ENCODE measurements at regions not wholly inside any gene's neighbourhood (a gene's known extent, or its start where the extent isn't known, plus 50 kb on each side); places are given as distances from the start of the nearest gene placed in this dataset.

DNA sequence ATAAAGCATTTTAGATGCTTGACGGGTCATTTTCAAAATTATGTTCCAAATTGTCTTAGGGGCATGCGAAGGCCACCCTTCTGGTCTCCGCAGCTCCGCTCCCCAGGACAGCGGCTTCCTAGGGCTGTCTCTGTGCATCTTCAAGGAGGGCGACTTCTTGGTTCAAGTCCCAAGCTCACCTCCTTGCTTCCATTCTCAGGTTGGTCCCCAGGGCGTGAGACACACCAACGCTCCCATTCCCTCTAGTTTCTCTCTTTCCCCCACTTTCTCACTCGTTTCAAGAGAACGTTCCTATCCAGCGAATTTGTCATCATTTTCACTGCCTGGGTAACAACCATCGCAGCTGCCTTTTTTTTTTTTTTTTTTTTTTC, 109.4 kb upstream of the CCND2 start:
- TF ChIP-seq, protein P1, sequence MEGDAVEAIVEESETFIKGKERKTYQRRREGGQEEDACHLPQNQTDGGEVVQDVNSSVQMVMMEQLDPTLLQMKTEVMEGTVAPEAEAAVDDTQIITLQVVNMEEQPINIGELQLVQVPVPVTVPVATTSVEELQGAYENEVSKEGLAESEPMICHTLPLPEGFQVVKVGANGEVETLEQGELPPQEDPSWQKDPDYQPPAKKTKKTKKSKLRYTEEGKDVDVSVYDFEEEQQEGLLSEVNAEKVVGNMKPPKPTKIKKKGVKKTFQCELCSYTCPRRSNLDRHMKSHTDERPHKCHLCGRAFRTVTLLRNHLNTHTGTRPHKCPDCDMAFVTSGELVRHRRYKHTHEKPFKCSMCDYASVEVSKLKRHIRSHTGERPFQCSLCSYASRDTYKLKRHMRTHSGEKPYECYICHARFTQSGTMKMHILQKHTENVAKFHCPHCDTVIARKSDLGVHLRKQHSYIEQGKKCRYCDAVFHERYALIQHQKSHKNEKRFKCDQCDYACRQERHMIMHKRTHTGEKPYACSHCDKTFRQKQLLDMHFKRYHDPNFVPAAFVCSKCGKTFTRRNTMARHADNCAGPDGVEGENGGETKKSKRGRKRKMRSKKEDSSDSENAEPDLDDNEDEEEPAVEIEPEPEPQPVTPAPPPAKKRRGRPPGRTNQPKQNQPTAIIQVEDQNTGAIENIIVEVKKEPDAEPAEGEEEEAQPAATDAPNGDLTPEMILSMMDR (IDR thresholded peaks at IDR 0.05; ENCODE audit: control extremely low read depth, extremely low read depth, low read depth, missing control alignments), result no peak
- DNase-seq (ENCODE audit: extremely low spot score), result no peak
- ChIA-PET CTCF (interaction anchor here (0.7 to 3.0 kb wide), 8 partner anchors 10 to 278 kb away, joined by 3 to 16 read pairs (median 4); no protein-coding TSS in a partner anchor), POLR2A (no interaction called here)

DNA sequence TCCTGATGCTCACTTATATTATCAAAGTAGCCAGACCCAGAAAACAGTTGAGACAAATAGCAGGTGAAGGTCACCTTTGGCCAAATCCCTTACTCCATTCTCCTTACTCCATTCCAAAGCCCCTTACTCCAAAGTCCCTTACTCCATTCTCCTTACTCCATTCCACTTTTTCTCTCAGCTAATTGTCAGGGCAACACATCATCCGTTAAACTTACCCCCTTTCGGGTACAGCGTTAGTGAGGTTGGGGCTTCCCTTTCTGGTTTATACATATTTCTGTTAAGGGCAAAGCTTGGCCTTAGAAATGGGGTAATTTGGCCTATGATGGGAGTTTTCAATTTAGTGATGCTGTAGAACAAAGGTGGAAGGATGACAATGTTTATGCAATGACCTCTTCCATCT, 111.8 kb upstream of the CCND2 start:
- ChIA-PET CTCF (interaction anchor here (1.8 kb wide), 2 partner anchors 54 to 115 kb away, joined by 6 to 9 read pairs; no protein-coding TSS in a partner anchor), POLR2A (no interaction called here)
- no peak for DNase-seq (ENCODE audit: extremely low spot score)
- TF ChIP-seq, protein P1 (IDR thresholded peaks at IDR 0.05; ENCODE audit: control extremely low read depth, extremely low read depth, low read depth, missing control alignments), result no peak

DNA sequence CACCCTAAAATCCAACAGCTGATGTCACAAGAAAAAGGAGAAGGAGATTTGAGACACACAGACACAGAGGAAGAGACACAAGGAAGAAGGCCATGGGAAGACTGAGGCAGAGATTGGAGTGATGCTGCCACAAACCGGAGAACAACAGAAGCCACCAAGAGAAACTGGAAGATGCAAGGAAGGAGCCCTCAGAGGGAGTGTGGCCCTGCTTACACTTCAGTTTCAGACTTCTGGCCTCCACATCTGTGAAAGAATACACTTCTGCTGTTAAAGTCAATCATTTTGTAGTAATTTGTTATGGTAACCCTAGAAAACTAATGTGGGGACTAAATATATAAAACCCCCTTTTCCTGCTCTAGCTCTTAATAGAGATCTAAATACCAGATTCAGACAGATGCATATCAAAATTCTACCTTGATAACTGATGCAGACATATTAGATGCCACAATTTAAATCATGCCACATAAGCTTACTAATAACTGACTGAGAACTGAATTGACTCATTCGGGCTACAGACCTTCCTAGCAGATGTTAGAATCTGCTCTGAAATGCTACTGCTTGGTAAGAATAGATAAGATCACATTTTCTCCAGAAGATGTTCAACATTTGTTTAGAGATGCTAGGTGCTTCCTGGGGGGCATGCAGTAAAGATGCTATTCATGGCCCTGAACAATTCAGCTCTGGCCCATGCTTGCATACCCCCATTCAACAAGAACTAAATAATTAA, 113.1 kb upstream of the CCND2 start:
- TF ChIP-seq, protein P1 (IDR thresholded peaks at IDR 0.05; ENCODE audit: control extremely low read depth, extremely low read depth, low read depth, missing control alignments), result no peak
- CTCF ChIA-PET, result interaction anchor here (1.0 to 1.8 kb wide), 3 partner anchors 13 to 116 kb away, joined by 3 to 9 read pairs (median 6); no protein-coding TSS in a partner anchor
- POLR2A ChIA-PET, result no interaction called here
- DNase-seq (ENCODE audit: extremely low spot score), result no peak

DNA sequence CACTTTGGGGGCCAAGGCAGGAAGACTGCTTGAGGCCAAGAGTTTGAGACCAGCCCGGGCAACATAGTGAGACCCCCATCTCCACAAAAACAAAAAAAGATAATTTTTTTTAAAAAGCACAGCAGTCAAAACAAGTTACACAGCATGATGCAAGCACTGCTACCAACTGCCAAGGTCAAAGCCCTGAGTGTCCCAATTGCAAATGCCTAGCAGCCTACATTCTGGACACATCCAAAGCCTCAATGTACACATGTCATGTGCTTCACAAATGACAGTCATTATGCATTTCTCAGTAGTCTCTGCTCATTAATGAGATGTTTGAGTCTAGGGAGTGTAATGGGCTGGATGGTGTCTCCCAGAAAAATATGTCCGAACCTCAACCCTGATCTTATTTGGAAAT, 113.7 kb upstream of the CCND2 start:
- no peak for DNase-seq (ENCODE audit: extremely low spot score)
- TF ChIP-seq, protein P1 (IDR thresholded peaks at IDR 0.05; ENCODE audit: control extremely low read depth, extremely low read depth, low read depth, missing control alignments), result no peak
- ChIA-PET POLR2A (no interaction called here), CTCF (interaction anchor here (1.0 to 1.8 kb wide), 2 partner anchors 13 to 117 kb away, joined by 3 to 6 read pairs; no protein-coding TSS in a partner anchor)

DNA sequence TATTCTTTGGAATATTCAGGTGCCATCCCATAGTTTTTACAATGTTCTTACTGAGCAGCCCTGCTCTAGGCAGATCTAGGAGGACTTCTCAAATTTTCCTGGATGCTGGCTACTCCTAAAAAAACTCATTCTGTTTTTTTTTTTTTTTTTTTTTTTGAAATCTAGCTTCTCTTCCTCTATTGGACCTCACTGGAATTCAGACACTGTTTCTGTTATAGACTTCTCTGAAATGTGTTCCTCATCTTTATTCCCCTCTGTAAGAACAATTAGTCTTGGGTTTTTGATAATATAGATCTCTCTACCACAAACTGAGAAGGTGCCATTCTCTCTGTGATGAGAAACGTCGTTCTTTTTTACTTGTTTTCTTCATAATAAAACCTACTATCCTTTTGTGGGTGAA, 115.3 kb upstream of the CCND2 start:
- CTCF ChIA-PET, result no interaction called here
- POLR2A ChIA-PET, result no interaction called here

DNA sequence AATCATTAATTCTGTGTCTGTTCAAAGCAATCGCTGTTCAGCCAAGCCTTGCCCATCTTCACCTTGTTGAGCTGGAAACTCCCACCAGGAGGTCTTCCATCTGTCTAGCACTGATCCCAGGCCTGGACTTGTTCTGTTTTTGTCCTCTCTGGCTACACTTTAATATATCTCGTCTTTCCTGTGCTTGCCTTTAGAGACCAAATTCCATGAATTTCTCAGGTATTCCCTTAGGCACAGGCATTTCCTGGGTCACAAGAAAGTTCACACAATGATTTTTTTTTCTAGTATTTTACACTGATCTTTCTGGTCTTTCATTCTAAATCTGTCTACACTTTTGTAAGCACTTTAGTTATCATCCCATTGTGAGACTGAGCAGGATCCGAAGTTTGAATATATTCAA, 116.4 kb upstream of the CCND2 start:
- TF ChIP-seq, protein P1 (IDR thresholded peaks at IDR 0.05; ENCODE audit: control extremely low read depth, extremely low read depth, low read depth, missing control alignments), result no peak
- POLR2A ChIA-PET, result no interaction called here
- CTCF ChIA-PET, result interaction anchor here (1.0 to 1.4 kb wide), 2 partner anchors 8 to 119 kb away, joined by 3 to 5 read pairs; no protein-coding TSS in a partner anchor

More for the DNA sequence above, 115.3 kb upstream of the CCND2 start:
- no peak for DNase-seq (ENCODE audit: extremely low spot score)
- TF ChIP-seq, protein P1 (IDR thresholded peaks at IDR 0.05; ENCODE audit: control extremely low read depth, extremely low read depth, low read depth, missing control alignments), result no peak

More for the DNA sequence above, 116.4 kb upstream of the CCND2 start:
- DNase-seq (ENCODE audit: extremely low spot score), result no peak

Measured in GM10248 (cell line).